ENCODE measurements at regions not wholly inside any gene's neighbourhood (a gene's known extent, or its start where the extent isn't known, plus 50 kb on each side); places are given as distances from the start of the nearest gene placed in this dataset.

DNA sequence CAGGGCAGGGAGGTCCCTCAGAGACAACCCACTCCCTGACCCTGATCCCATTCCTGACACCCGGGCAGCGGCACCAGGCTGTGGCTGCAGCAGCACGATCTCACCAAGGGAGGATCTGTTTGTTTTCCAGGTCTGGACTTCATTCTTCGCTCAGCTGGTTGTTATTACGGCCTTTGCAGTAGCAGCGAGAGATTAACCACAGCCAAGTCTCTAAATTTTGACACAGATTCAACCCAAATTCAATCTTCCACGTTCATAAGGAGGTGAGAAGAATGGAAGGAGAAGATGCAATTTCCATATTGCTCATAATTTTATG is 91.1 kb upstream of the THBS2 start:
- TF ChIP-seq, protein P1, sequence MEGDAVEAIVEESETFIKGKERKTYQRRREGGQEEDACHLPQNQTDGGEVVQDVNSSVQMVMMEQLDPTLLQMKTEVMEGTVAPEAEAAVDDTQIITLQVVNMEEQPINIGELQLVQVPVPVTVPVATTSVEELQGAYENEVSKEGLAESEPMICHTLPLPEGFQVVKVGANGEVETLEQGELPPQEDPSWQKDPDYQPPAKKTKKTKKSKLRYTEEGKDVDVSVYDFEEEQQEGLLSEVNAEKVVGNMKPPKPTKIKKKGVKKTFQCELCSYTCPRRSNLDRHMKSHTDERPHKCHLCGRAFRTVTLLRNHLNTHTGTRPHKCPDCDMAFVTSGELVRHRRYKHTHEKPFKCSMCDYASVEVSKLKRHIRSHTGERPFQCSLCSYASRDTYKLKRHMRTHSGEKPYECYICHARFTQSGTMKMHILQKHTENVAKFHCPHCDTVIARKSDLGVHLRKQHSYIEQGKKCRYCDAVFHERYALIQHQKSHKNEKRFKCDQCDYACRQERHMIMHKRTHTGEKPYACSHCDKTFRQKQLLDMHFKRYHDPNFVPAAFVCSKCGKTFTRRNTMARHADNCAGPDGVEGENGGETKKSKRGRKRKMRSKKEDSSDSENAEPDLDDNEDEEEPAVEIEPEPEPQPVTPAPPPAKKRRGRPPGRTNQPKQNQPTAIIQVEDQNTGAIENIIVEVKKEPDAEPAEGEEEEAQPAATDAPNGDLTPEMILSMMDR (IDR thresholded peaks at IDR 0.05): no peak
- no peak for TF ChIP-seq POLR2AphosphoS5 (IDR thresholded peaks at IDR 0.05)
- no peak for TF ChIP-seq POLR2A (IDR thresholded peaks at IDR 0.05)

Data from prostate gland (tissue), 2 donors.